GM12878 (cell line): ENCODE measurements at regions not wholly inside any gene's neighbourhood (a gene's known extent, or its start where the extent isn't known, plus 50 kb on each side); places are given as distances from the start of the nearest gene placed in this dataset.

Source experiments
- ATAC-seq: fragments of 200-7000 bp; cut with Tn5 transposase; 3 replicates; pipeline ENCODE4 v1.9.1; 2020; ENCODE audit warnings: mild to moderate bottlenecking, moderate library complexity
- BruUV-seq: library from RNA; stranded (reverse); fragments of 400-500 nt; replicated peaks from 2 replicates; lab custom pipeline; 2021; lab: Mats Ljungman, UMichigan
- CTCF ChIA-PET: fragments of 300-600 bp; sonication (Branson Sonifier 250); formaldehyde crosslinking; extraction: SDS; loops from one replicate; lab custom pipeline; 2021; ENCODE audit warnings: inconsistent platforms; lab: Yijun Ruan, JAX
- POLR2A ChIA-PET: fragments of 350-600 bp; formaldehyde crosslinking; extraction: SDS; loops from one replicate; lab custom pipeline; 2021; ENCODE audit warnings: inconsistent platforms; lab: Charles Lee
- RAD21 ChIA-PET: fragments of 300-600 bp; sonication (Branson Sonifier 250); formaldehyde crosslinking; loops from one replicate; lab custom pipeline; 2023; ENCODE audit warnings: antibody characterized with exemption; ENCODE audit not compliant: unreplicated experiment; lab: Charles Lee
- SMC1A ChIA-PET: fragments of 300-600 bp; sonication (Branson Sonifier 250); formaldehyde crosslinking; loops from one replicate; lab custom pipeline; 2023; ENCODE audit not compliant: unreplicated experiment, uncharacterized antibody; lab: Charles Lee
- DNase-seq: peaks from one replicate; pipeline ENCODE4 v3.0.0-alpha.2; 2011; ENCODE audit warnings: low read depth, low spot score
- FAIRE-seq: peaks from 3 replicates; lab custom pipeline; 2011; peaks lifted over from hg19 to GRCh38; lab: Jason Lieb, UNC
- H2AFZ ChIP-seq: 2 replicates; pipeline ENCODE4 v1.6.0; 2011; ENCODE audit warnings: low read depth, low read length, control low read depth; ENCODE audit not compliant: control insufficient read depth
- H3K27ac ChIP-seq: 2 replicates; pipeline ENCODE4 v1.5.1; 2011; ENCODE audit warnings: control low read depth; ENCODE audit not compliant: control insufficient read depth, insufficient read depth
- H3K27me3 ChIP-seq, 2 experiments: replicated peaks in 1 of 2; 2 replicates each; pipeline versions ENCODE4 v1.6.0 to v1.6.1; 2011; ENCODE audit warnings: low read length in 1 of 2; ENCODE audit not compliant: control insufficient read depth in 2 of 2, insufficient read depth in 2 of 2
- H3K36me3 ChIP-seq, 2 experiments: 2 replicates each; pipeline ENCODE4 v1.5.1; 2011; ENCODE audit warnings: low read length in 1 of 2; ENCODE audit not compliant: control insufficient read depth in 2 of 2, insufficient read depth in 2 of 2
- H3K4me1 ChIP-seq: 2 replicates; pipeline ENCODE4 v1.6.1; 2011; ENCODE audit warnings: mild to moderate bottlenecking, low read length, moderate library complexity, mixed read lengths; ENCODE audit not compliant: control insufficient read depth, insufficient read depth
- H3K4me2 ChIP-seq: 2 replicates; pipeline ENCODE4 v1.6.0; 2011; ENCODE audit warnings: control low read depth; ENCODE audit not compliant: control insufficient read depth, insufficient read depth
- H3K4me3 ChIP-seq: fragments of 200-600 bp; sonication (generic); 2 replicates; pipeline ENCODE4 v1.5.1; 2016
- H3K79me2 ChIP-seq: 2 replicates; pipeline ENCODE4 v1.6.0; 2011; ENCODE audit warnings: low read length; ENCODE audit not compliant: control insufficient read depth, insufficient read depth
- H3K9ac ChIP-seq: 2 replicates; pipeline ENCODE4 v1.8.0; 2011; ENCODE audit warnings: low read length, control low read depth, mixed read lengths; ENCODE audit not compliant: control insufficient read depth, insufficient read depth
- H3K9me3 ChIP-seq: replicated peaks from 3 replicates; pipeline ENCODE4 v1.5.1; 2011; ENCODE audit warnings: mild to moderate bottlenecking, low read length; ENCODE audit not compliant: control insufficient read depth, insufficient read depth
- H4K20me1 ChIP-seq: 2 replicates; pipeline ENCODE4 v1.6.0; 2011; ENCODE audit not compliant: control insufficient read depth, insufficient read depth
- ASH2L ChIP-seq: fragments of 300-600, 200-600 bp; sonication (generic); IDR thresholded peaks from 2 replicates; pipeline ENCODE4 v1.6.1; 2017; ENCODE audit warnings: low read depth, mild to moderate bottlenecking, borderline replicate concordance
- CEBPB ChIP-seq, 2 experiments: fragments of 150-350 bp in 1 of 2; IDR thresholded peaks; 2 replicates each; pipeline ENCODE4 v1.6.1; 2012 to 2014; ENCODE audit warnings: low read depth in 2 of 2, low read length in 2 of 2, borderline replicate concordance in 1 of 2, inconsistent platforms in 1 of 2
- EZH2 ChIP-seq: IDR thresholded peaks from 2 replicates; pipeline ENCODE4 v1.6.1; 2012; ENCODE audit warnings: low read depth, mild to moderate bottlenecking, control low read depth, inconsistent platforms, low read length, borderline replicate concordance; ENCODE audit not compliant: control insufficient read depth
- IKZF1 ChIP-seq: fragments of 450-650 bp; conservative IDR thresholded peaks from 2 replicates; pipeline ENCODE4 v1.6.1; 2017; ENCODE audit warnings: antibody characterized with exemption, mild to moderate bottlenecking
- JUNB ChIP-seq: IDR thresholded peaks from 2 replicates; pipeline ENCODE4 v1.6.1; 2016; ENCODE audit warnings: antibody characterized with exemption, mild to moderate bottlenecking
- NR2C2 ChIP-seq: IDR thresholded peaks from 2 replicates; pipeline ENCODE4 v1.6.1; 2011; ENCODE audit warnings: borderline replicate concordance, low read depth; ENCODE audit not compliant: control insufficient read depth, insufficient read length
- NR2F1 ChIP-seq: fragments of 450-650 bp; conservative IDR thresholded peaks from 2 replicates; pipeline ENCODE4 v1.6.1; 2017; ENCODE audit warnings: mild to moderate bottlenecking
- WGBS: methylation state at CpG from one replicate; pipeline ENCODE4 v1.1.6; 2016; ENCODE audit warnings: low lambda C conversion rate; ENCODE audit not compliant: insufficient replicate concordance, insufficient coverage; ENCODE audit errors: missing lambda C conversion rate; 5-methylcytosine and 5-hydroxymethylcytosine counted together
- in situ Hi-C: fragments of 300-500 bp; cut with MboI; formaldehyde crosslinking; loops from 9 replicates; pipeline ENCODE4 v1.14.3; 2018; ENCODE audit warnings: mixed read lengths
- intact Hi-C: fragments of 100-400 bp; cut with micrococcal nuclease; formaldehyde crosslinking; loops from one replicate; pipeline ENCODE4 v1.14.2; 2022; ENCODE audit not compliant: unreplicated experiment
- TF ChIP-seq, protein P1 (sequence below): fragments of 450-650 bp; IDR thresholded peaks from 2 replicates; pipeline ENCODE4 v1.6.1; 2017; ENCODE audit warnings: mild to moderate bottlenecking, moderate library complexity
- TF ChIP-seq, protein P2 (sequence below): fragments of 450-650 bp; IDR thresholded peaks from 2 replicates; pipeline ENCODE4 v1.6.1; 2017; ENCODE audit warnings: mild to moderate bottlenecking, moderate library complexity

DNA sequence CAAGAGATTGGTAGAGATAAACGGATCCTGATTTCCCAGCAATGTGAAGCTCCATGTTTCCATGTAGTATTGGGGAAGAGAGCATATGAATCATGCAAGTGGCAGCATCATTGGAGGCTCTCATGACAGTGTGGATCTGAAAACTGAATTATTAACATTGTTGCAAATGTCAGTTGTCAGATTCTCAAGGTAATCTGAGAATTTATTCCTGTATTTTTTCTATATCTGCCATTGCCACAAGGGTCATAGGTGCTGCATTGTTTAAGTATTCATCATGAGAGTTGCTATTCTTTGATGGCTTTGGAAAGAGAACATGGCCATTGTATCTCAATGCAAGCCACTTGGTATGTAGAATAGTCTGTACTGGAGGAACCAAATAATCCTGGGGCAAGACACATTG, 1217.0 kb upstream of the ZEB2 start:
- ChIA-PET RAD21 (no interaction called here), SMC1A (interaction anchor here (1.4 kb wide), 1 partner anchor 15 kb away, joined by 3 read pairs; no protein-coding TSS in a partner anchor), CTCF (interaction anchor here (0.9 kb wide), 1 partner anchor 16 kb away, joined by 3 read pairs; no protein-coding TSS in a partner anchor), POLR2A (no interaction called here)
- no peak overlapping the region for H3K4me2 ChIP-seq
- H3K79me2 ChIP-seq = no peaks in the 10 kb centered on the region
- 7% methylated on average over 1 of the region's 1 CpG for WGBS
- intact Hi-C loops = no loop called here
- H3K27me3 ChIP-seq = no peaks in the 10 kb centered on the region
- FAIRE-seq = no peak
- no peak overlapping the region for H2AFZ ChIP-seq
- no peak overlapping the region for H3K27ac ChIP-seq
- no TSS peak for BruUV-seq
- no peaks in the 10 kb centered on the region for H3K36me3 ChIP-seq
- H4K20me1 ChIP-seq = no peaks in the 10 kb centered on the region
- 0 out of 2 replicates have a peak, but pooled peaks cover 2% of the 10 kb centered on the region for H3K4me1 ChIP-seq
- no peak overlapping the region for H3K9ac ChIP-seq
- TF ChIP-seq JUNB (no peak), ASH2L (no peak), IKZF1 (no peak), EZH2 (no peak), NR2F1 (no peak), NR2C2 (no peak), CEBPB (IDR thresholded peaks at IDR 0.05; ENCODE audit: borderline replicate concordance in 1 of 2, low read depth in 2 of 2, low read length in 2 of 2) (no peak)
- TF ChIP-seq, protein P1, sequence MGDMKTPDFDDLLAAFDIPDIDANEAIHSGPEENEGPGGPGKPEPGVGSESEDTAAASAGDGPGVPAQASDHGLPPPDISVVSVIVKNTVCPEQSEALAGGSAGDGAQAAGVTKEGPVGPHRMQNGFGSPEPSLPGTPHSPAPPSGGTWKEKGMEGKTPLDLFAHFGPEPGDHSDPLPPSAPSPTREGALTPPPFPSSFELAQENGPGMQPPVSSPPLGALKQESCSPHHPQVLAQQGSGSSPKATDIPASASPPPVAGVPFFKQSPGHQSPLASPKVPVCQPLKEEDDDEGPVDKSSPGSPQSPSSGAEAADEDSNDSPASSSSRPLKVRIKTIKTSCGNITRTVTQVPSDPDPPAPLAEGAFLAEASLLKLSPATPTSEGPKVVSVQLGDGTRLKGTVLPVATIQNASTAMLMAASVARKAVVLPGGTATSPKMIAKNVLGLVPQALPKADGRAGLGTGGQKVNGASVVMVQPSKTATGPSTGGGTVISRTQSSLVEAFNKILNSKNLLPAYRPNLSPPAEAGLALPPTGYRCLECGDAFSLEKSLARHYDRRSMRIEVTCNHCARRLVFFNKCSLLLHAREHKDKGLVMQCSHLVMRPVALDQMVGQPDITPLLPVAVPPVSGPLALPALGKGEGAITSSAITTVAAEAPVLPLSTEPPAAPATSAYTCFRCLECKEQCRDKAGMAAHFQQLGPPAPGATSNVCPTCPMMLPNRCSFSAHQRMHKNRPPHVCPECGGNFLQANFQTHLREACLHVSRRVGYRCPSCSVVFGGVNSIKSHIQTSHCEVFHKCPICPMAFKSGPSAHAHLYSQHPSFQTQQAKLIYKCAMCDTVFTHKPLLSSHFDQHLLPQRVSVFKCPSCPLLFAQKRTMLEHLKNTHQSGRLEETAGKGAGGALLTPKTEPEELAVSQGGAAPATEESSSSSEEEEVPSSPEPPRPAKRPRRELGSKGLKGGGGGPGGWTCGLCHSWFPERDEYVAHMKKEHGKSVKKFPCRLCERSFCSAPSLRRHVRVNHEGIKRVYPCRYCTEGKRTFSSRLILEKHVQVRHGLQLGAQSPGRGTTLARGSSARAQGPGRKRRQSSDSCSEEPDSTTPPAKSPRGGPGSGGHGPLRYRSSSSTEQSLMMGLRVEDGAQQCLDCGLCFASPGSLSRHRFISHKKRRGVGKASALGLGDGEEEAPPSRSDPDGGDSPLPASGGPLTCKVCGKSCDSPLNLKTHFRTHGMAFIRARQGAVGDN = no peak
- TF ChIP-seq, protein P2, sequence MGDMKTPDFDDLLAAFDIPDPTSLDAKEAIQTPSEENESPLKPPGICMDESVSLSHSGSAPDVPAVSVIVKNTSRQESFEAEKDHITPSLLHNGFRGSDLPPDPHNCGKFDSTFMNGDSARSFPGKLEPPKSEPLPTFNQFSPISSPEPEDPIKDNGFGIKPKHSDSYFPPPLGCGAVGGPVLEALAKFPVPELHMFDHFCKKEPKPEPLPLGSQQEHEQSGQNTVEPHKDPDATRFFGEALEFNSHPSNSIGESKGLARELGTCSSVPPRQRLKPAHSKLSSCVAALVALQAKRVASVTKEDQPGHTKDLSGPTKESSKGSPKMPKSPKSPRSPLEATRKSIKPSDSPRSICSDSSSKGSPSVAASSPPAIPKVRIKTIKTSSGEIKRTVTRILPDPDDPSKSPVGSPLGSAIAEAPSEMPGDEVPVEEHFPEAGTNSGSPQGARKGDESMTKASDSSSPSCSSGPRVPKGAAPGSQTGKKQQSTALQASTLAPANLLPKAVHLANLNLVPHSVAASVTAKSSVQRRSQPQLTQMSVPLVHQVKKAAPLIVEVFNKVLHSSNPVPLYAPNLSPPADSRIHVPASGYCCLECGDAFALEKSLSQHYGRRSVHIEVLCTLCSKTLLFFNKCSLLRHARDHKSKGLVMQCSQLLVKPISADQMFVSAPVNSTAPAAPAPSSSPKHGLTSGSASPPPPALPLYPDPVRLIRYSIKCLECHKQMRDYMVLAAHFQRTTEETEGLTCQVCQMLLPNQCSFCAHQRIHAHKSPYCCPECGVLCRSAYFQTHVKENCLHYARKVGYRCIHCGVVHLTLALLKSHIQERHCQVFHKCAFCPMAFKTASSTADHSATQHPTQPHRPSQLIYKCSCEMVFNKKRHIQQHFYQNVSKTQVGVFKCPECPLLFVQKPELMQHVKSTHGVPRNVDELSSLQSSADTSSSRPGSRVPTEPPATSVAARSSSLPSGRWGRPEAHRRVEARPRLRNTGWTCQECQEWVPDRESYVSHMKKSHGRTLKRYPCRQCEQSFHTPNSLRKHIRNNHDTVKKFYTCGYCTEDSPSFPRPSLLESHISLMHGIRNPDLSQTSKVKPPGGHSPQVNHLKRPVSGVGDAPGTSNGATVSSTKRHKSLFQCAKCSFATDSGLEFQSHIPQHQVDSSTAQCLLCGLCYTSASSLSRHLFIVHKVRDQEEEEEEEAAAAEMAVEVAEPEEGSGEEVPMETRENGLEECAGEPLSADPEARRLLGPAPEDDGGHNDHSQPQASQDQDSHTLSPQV = no peak
- no peak for DNase-seq
- no peak overlapping the region for H3K4me3 ChIP-seq
- in situ Hi-C loops = no loop called here
- ATAC-seq = no peak
- no peaks in the 10 kb centered on the region for H3K9me3 ChIP-seq
